ENCODE measurements at regions not wholly inside any gene's neighbourhood (a gene's known extent, or its start where the extent isn't known, plus 50 kb on each side); places are given as distances from the start of the nearest gene placed in this dataset.

GRCh38 chr12:131577766-131578165, 133.1 kb upstream of the SFSWAP start:
- H3K27me3 ChIP-seq (ENCODE audit: control insufficient read depth, insufficient read depth) = no peaks in the 10 kb centered on the region
- no peaks in the 10 kb centered on the region for H3K4me1 ChIP-seq (ENCODE audit: control insufficient read depth, insufficient read depth, low read length)
- 49% methylated on average over 6 of the region's 6 CpGs for WGBS
- H3K27ac ChIP-seq (ENCODE audit: low read length) = no peak overlapping the region
- no peaks in the 10 kb centered on the region for H3K9me3 ChIP-seq (ENCODE audit: control insufficient read depth, low read length)
- intact Hi-C loops (cut with DNase I) = no loop called here
- ATAC-seq (no peak), DNase-seq (no peak)
- H3K4me3 ChIP-seq (ENCODE audit: low read length) = no peak overlapping the region

DNA sequence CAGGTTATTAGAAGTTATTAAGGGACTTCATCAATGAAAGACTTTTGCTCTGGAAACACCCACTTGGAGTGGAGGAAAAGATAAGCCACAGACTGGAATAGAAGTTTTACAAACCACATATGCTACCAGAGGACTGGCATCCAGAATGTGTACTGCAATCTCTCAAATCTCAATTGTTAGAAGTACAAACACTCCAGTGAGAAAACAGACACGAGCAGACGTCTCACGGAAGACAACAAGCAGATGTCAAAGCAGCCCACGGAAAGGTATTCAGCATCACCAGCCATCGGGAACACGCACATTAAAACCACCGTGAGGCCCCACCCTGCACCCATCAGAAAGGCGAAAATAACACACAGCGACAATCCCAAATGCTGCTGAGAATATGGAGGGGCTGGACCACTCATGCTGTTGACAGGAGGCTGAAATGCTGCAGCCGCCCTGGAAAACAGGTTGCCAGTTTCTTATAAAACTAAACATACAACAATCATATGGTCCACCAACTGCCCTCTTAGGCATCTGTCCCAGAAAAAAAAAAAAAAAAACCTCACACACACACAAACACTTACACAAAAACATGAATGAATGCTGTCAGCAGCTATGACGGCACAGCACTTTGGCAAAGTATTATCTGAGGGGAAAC, 131.9 kb upstream of the SFSWAP start:
- Histone ChIP-seq H3K27ac (ENCODE audit: low read length) (no peak overlapping the region), H3K9me3 (ENCODE audit: control insufficient read depth, low read length) (no peaks in the 10 kb centered on the region), H3K4me3 (ENCODE audit: low read length) (no peak overlapping the region), H3K4me1 (ENCODE audit: control insufficient read depth, insufficient read depth, low read length) (no peaks in the 10 kb centered on the region), H3K27me3 (ENCODE audit: control insufficient read depth, insufficient read depth) (no peaks in the 10 kb centered on the region)
- intact Hi-C loops (cut with DNase I) = no loop called here
- ATAC-seq (no peak), DNase-seq (no peak)
- 38% methylated on average over 11 of the region's 11 CpGs for WGBS

GRCh38 chr12:131583090-131583712, 127.7 kb upstream of the SFSWAP start:
- ATAC-seq (no peak), DNase-seq (no peak)
- WGBS = 55% methylated on average over 20 of the region's 20 CpGs
- H3K4me1 ChIP-seq (ENCODE audit: control insufficient read depth, insufficient read depth, low read length) = no peaks in the 10 kb centered on the region
- H3K27me3 ChIP-seq (ENCODE audit: control insufficient read depth, insufficient read depth) = no peaks in the 10 kb centered on the region
- intact Hi-C loops (cut with DNase I) = no loop called here
- H3K4me3 ChIP-seq (ENCODE audit: low read length) = no peak overlapping the region
- H3K9me3 ChIP-seq (ENCODE audit: control insufficient read depth, low read length) = no peaks in the 10 kb centered on the region
- no peak overlapping the region for H3K27ac ChIP-seq (ENCODE audit: low read length)

DNA sequence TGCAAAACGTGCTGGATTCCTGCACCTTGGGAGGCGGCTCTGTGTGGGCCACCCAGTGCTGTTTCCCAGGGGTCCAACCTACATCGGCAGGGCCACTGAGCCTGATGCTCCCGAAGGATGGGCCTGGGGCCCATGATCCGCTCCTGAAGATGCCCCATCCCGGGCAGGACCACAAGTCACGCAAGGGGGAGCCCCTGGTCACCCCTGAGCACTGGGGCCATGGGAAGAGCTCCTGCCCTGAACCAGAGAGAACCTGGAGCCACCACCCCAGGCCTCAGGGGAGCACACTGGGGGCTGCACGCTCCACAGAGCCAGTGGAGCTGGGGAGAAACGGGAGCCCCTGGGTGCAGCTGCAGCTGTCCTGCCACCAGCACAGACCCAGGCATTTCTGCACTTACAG, 124.6 kb upstream of the SFSWAP start:
- no peaks in the 10 kb centered on the region for H3K27me3 ChIP-seq (ENCODE audit: control insufficient read depth, insufficient read depth)
- DNase-seq = no peak
- H3K27ac ChIP-seq (ENCODE audit: low read length) = no peak overlapping the region
- WGBS = 80% methylated on average over 9 of the region's 9 CpGs
- no peaks in the 10 kb centered on the region for H3K9me3 ChIP-seq (ENCODE audit: control insufficient read depth, low read length)
- H3K4me3 ChIP-seq (ENCODE audit: low read length) = no peak overlapping the region
- H3K4me1 ChIP-seq (ENCODE audit: control insufficient read depth, insufficient read depth, low read length) = no peaks in the 10 kb centered on the region
- intact Hi-C loops (cut with DNase I) = no loop called here
- ATAC-seq = no peak

DNA sequence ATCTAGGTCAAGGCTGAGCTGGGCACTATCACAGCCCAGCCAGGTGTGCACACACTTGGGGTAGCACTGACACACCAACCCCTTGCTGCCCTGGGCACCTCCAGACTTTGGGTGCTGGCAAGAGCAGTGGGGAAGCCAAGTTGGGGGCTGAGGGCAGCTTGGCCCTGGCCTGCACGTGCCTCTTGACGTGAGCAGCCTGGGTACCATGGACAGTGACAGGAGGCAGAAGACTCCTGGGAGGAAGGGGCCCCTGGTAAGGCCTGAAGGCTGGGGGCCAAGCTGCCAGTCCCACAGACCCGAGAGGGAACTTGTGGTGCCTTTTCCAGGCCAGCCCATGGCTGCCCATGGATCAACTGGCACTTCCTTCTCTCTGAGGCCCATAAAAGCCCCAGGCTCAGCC, 124.1 kb upstream of the SFSWAP start:
- H3K27me3 ChIP-seq (ENCODE audit: control insufficient read depth, insufficient read depth) = no peaks in the 10 kb centered on the region
- no peak for ATAC-seq

DNA sequence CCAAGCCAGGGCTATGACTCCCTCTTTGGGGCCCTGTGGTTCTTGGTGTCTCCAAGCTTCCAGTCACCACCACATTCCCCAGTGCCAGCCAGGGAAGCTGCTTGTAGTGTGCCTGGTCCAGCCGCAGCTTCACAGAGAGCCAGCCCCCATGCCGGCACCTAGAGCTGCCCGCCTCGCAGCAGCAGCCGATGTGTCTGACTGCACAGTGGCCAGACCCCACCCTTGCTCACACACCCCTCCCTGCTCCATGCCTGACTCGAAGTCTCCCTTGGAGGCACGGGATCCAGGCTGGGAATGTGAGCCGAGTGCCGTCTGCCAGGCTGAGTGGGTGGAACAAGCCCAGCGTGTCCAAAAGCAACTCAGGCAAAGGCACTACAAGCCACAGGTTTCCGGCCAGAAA, 123.3 kb upstream of the SFSWAP start:
- no peak for ATAC-seq
- Histone ChIP-seq H3K27ac (ENCODE audit: low read length) (no peak overlapping the region), H3K4me1 (ENCODE audit: control insufficient read depth, insufficient read depth, low read length) (no peaks in the 10 kb centered on the region), H3K9me3 (ENCODE audit: control insufficient read depth, low read length) (no peaks in the 10 kb centered on the region), H3K4me3 (ENCODE audit: low read length) (no peak overlapping the region), H3K27me3 (ENCODE audit: control insufficient read depth, insufficient read depth) (no peaks in the 10 kb centered on the region)
- 91% methylated on average over 11 of the region's 11 CpGs for WGBS
- intact Hi-C loops (cut with DNase I) = no loop called here
- no peak for DNase-seq

More for the DNA sequence above, 124.1 kb upstream of the SFSWAP start:
- intact Hi-C loops (cut with DNase I) = no loop called here
- DNase-seq = no peak
- Histone ChIP-seq H3K4me3 (ENCODE audit: low read length) (no peak overlapping the region), H3K4me1 (ENCODE audit: control insufficient read depth, insufficient read depth, low read length) (no peaks in the 10 kb centered on the region), H3K9me3 (ENCODE audit: control insufficient read depth, low read length) (no peaks in the 10 kb centered on the region), H3K27ac (ENCODE audit: low read length) (no peak overlapping the region)
- WGBS = 70% methylated on average over 3 of the region's 3 CpGs

DNA sequence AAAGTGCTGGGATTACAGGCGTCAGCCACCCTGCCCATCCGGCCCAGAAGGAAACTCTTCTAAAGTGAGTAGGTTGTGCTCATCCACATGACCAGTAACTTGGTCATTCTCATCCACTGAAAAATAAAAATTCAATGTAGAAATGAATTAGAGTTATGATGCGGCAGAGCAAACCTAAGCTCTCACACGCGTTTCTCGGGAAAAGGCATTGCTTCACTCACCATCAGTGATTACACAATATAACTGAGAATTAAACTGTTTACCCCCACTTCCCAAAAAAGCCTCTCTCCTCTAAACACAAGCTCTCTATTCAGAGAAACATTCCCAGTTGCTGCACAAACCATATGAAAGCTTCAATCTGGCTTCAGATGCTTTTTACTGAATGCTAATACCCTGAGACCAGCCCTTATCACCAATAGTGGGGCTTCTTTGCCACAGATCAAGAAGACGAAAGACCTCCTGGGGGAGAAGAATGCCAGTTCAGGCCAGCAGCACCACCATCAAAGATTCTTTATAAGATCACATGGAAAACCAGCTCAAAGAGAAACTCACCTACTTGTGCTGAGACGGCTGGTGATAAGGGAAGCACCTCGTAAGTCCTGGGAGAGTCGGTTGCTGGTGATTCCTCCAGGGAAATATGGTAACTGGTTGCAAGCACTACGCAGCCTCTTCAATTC, 121.5 kb upstream of the SFSWAP start:
- H3K27me3 ChIP-seq (ENCODE audit: control insufficient read depth, insufficient read depth) = no peaks in the 10 kb centered on the region
- ATAC-seq (no peak), DNase-seq (no peak)
- intact Hi-C loops (cut with DNase I) = no loop called here
- WGBS = 54% methylated on average over 11 of the region's 11 CpGs
- H3K4me1 ChIP-seq (ENCODE audit: control insufficient read depth, insufficient read depth, low read length) = no peaks in the 10 kb centered on the region
- no peaks in the 10 kb centered on the region for H3K9me3 ChIP-seq (ENCODE audit: control insufficient read depth, low read length)
- H3K27ac ChIP-seq (ENCODE audit: low read length) = no peak overlapping the region
- H3K4me3 ChIP-seq (ENCODE audit: low read length) = no peak overlapping the region

- no peaks in the 10 kb centered on the region for H3K27me3 ChIP-seq (ENCODE audit: control insufficient read depth, insufficient read depth)
- no peak overlapping the region for H3K4me3 ChIP-seq (ENCODE audit: low read length)
- no peak for DNase-seq
- H3K27ac ChIP-seq (ENCODE audit: low read length) = no peak overlapping the region
- no peaks in the 10 kb centered on the region for H3K9me3 ChIP-seq (ENCODE audit: control insufficient read depth, low read length)
- ATAC-seq = no peak
- H3K4me1 ChIP-seq (ENCODE audit: control insufficient read depth, insufficient read depth, low read length) = no peaks in the 10 kb centered on the region
- intact Hi-C loops (cut with DNase I) = no loop called here
Measured at GRCh38 chr12:131589966-131590365, 120.9 kb upstream of the SFSWAP start.

GRCh38 chr12:131591136-131591535, 119.8 kb upstream of the SFSWAP start:
- no peak overlapping the region for H3K4me3 ChIP-seq (ENCODE audit: low read length)
- no peaks in the 10 kb centered on the region for H3K27me3 ChIP-seq (ENCODE audit: control insufficient read depth, insufficient read depth)
- WGBS = 85% methylated on average over 7 of the region's 7 CpGs
- intact Hi-C loops (cut with DNase I) = no loop called here
- no peak overlapping the region for H3K27ac ChIP-seq (ENCODE audit: low read length)
- ATAC-seq (no peak), DNase-seq (no peak)
- no peaks in the 10 kb centered on the region for H3K4me1 ChIP-seq (ENCODE audit: control insufficient read depth, insufficient read depth, low read length)
- no peaks in the 10 kb centered on the region for H3K9me3 ChIP-seq (ENCODE audit: control insufficient read depth, low read length)

GRCh38 chr12:131591714-131592709, 118.9 kb upstream of the SFSWAP start:
- H3K27me3 ChIP-seq (ENCODE audit: control insufficient read depth, insufficient read depth) = no peaks in the 10 kb centered on the region
- no peak overlapping the region for H3K4me3 ChIP-seq (ENCODE audit: low read length)
- WGBS = 90% methylated on average over 42 of the region's 42 CpGs
- H3K9me3 ChIP-seq (ENCODE audit: control insufficient read depth, low read length) = no peaks in the 10 kb centered on the region
- H3K4me1 ChIP-seq (ENCODE audit: control insufficient read depth, insufficient read depth, low read length) = no peaks in the 10 kb centered on the region
- no peak overlapping the region for H3K27ac ChIP-seq (ENCODE audit: low read length)
- no peak for DNase-seq
- intact Hi-C loops (cut with DNase I) = no loop called here
- ATAC-seq = no peak

GRCh38 chr12:131592972-131593371, 117.9 kb upstream of the SFSWAP start:
- Histone ChIP-seq H3K27me3 (ENCODE audit: control insufficient read depth, insufficient read depth) (no peaks in the 10 kb centered on the region), H3K4me1 (ENCODE audit: control insufficient read depth, insufficient read depth, low read length) (no peaks in the 10 kb centered on the region), H3K4me3 (ENCODE audit: low read length) (no peak overlapping the region), H3K9me3 (ENCODE audit: control insufficient read depth, low read length) (no peaks in the 10 kb centered on the region), H3K27ac (ENCODE audit: low read length) (no peak overlapping the region)
- 67% methylated on average over 6 of the region's 6 CpGs for WGBS
- DNase-seq = no peak
- no peak for ATAC-seq
- intact Hi-C loops (cut with DNase I) = no loop called here
